Thyroid gland (tissue), 4 donors: ENCODE measurements at regions not wholly inside any gene's neighbourhood (a gene's known extent, or its start where the extent isn't known, plus 50 kb on each side); places are given as distances from the start of the nearest gene placed in this dataset.

ENCODE experiments used
- POLR2A ChIP-seq, 2 donors: fragments of 450-650 bp; IDR thresholded peaks; one replicate each; pipeline ENCODE4 v1.6.1; 2017; ENCODE audit warnings: antibody characterized with exemption in 2 of 2, mild to moderate bottlenecking in 2 of 2, moderate library complexity in 1 of 2
- TF ChIP-seq, protein P1 (sequence below), 6 experiments: fragments of 200-600 bp in 3 of 6; fragments of 450-650 bp in 3 of 6; sonication (generic) in 3 of 6; IDR thresholded peaks; one replicate each; pipeline ENCODE4 v1.5.1; 2016 to 2019; ENCODE audit warnings: antibody characterized with exemption in 6 of 6, mild to moderate bottlenecking in 2 of 6, inconsistent platforms in 1 of 6, moderate library complexity in 1 of 6

DNA sequence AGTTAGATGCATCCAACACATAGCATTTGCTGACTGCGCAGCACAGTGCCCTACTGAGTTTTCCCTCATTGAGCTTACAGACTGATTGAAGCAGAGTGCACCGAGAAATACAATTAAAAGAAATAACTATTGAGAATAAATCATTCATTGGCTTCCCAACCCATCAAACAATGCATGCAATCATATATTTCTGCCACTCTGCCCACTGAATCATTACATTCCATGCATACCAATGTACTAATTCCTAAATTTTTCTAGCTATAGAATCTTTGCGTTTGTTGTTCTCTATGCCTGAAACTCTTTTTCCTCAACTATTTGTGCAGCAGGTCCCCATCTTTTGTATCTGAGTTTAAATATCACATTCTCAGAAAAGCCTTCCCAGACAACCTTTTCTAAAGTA is 783.8 kb downstream of the SORCS1 start:
- TF ChIP-seq, protein P1, sequence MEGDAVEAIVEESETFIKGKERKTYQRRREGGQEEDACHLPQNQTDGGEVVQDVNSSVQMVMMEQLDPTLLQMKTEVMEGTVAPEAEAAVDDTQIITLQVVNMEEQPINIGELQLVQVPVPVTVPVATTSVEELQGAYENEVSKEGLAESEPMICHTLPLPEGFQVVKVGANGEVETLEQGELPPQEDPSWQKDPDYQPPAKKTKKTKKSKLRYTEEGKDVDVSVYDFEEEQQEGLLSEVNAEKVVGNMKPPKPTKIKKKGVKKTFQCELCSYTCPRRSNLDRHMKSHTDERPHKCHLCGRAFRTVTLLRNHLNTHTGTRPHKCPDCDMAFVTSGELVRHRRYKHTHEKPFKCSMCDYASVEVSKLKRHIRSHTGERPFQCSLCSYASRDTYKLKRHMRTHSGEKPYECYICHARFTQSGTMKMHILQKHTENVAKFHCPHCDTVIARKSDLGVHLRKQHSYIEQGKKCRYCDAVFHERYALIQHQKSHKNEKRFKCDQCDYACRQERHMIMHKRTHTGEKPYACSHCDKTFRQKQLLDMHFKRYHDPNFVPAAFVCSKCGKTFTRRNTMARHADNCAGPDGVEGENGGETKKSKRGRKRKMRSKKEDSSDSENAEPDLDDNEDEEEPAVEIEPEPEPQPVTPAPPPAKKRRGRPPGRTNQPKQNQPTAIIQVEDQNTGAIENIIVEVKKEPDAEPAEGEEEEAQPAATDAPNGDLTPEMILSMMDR (IDR thresholded peaks at IDR 0.05): no peak
- no peak for TF ChIP-seq POLR2A (IDR thresholded peaks at IDR 0.05)
